ENCODE measurements at regions not wholly inside any gene's neighbourhood (a gene's known extent, or its start where the extent isn't known, plus 50 kb on each side); places are given as distances from the start of the nearest gene placed in this dataset.

DNA sequence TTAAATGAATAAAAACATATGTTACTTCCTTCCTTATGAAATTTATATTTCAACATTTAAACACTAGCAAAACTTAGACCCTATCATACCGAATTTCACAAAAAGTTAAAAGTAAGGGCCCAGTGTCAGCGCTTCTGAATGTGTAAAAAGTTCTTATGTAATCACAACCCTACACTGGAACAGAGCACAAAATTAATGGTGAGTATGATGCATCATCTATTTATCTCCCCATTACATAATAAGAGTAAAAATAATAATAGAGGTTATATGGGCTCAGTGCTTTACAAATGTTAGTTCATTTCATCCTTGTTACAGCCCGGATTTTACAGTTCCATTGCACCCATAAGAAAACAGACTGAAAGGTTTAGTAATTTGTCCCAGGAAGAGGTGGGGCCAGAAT is 144.9 kb upstream of the POU3F3 start:
- Histone ChIP-seq H3K9ac (ENCODE audit: low read depth, low read length) (no peak overlapping the region), H3K4me3 (ENCODE audit: low read depth, low read length) (no peak overlapping the region), H3K27me3 (ENCODE audit: control insufficient read depth, insufficient read depth, low read length) (no peaks in the 10 kb centered on the region), H3K27ac (ENCODE audit: low read depth, low read length) (no peak overlapping the region), H3K9me3 (ENCODE audit: control insufficient read depth, insufficient read depth, low read length) (no peaks in the 10 kb centered on the region), H3K36me3 (ENCODE audit: control insufficient read depth, insufficient read depth, low read length) (no peaks in the 10 kb centered on the region), H3K4me1 (ENCODE audit: control insufficient read depth, insufficient read depth, low read length) (peaks cover 10% of the 10 kb centered on the region)

DNA sequence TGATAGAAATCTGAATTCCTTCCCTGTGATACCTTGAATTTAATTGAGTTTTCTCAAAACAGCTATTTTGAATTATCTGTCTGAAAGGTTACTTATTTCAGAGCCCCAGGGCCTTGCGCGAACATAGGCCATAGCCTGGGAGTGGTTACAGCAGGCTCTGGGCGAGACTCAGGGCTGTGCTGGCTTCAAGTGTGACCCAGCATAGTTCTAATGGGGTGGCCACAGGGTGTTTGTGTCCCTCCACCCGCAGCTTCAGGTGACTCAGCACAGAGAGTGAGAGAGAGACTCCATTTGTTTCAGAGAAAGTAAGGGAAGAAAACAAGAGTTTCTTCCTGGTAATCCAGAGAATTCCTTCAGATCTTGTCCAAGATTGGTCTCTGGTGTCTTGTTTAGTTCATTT is 137.9 kb upstream of the POU3F3 start:
- Histone ChIP-seq H3K9ac (ENCODE audit: low read depth, low read length) (no peak overlapping the region), H3K4me3 (ENCODE audit: low read depth, low read length) (no peak overlapping the region), H3K4me1 (ENCODE audit: control insufficient read depth, insufficient read depth, low read length) (no peaks in the 10 kb centered on the region), H3K27me3 (ENCODE audit: control insufficient read depth, insufficient read depth, low read length) (no peaks in the 10 kb centered on the region), H3K27ac (ENCODE audit: low read depth, low read length) (no peak overlapping the region), H3K9me3 (ENCODE audit: control insufficient read depth, insufficient read depth, low read length) (no peaks in the 10 kb centered on the region), H3K36me3 (ENCODE audit: control insufficient read depth, insufficient read depth, low read length) (no peaks in the 10 kb centered on the region)

DNA sequence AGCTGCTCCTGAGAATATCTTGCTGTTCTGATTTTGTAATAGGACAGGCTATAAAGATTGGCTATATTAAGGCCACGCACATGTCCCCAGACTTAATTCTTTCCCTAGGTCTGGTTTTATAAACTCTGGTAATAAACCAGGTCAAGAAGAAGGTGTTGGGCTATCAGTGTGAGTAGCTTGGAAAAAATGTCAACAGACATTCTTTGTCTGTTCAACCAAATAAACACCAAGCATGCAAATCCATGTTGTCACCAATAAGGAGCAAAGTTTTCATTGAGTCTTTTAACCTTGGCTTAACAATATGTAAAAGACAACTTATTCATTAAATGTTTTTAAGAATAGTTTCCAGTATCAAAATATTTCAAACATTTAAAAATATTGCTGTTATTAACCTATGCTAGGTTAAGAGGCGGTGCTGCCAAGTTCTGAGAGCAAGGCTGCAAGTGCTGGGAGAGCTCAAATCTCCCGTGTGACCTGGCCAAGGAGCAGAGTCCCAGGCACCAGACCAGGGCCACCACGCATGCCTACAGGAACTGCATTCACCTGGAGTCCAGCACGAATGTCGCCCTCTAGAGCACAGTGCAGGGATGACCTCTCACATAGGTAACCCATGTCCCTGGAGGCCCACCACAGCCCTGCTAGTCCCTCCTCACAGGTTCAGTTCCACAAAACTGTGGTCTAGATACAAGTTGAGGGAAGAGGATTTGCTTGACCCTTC is 120.5 kb upstream of the POU3F3 start:
- no peaks in the 10 kb centered on the region for H3K4me1 ChIP-seq (ENCODE audit: control insufficient read depth, insufficient read depth, low read length)
- H3K27me3 ChIP-seq (ENCODE audit: control insufficient read depth, insufficient read depth, low read length) = no peaks in the 10 kb centered on the region
- no peak overlapping the region for H3K27ac ChIP-seq (ENCODE audit: low read depth, low read length)
- no peaks in the 10 kb centered on the region for H3K36me3 ChIP-seq (ENCODE audit: control insufficient read depth, insufficient read depth, low read length)
- no peak overlapping the region for H3K9ac ChIP-seq (ENCODE audit: low read depth, low read length)
- H3K9me3 ChIP-seq (ENCODE audit: control insufficient read depth, insufficient read depth, low read length) = 0 out of 2 replicates have a peak, but pooled peaks cover 3% of the 10 kb centered on the region
- H3K4me3 ChIP-seq (ENCODE audit: low read depth, low read length) = no peak overlapping the region

DNA sequence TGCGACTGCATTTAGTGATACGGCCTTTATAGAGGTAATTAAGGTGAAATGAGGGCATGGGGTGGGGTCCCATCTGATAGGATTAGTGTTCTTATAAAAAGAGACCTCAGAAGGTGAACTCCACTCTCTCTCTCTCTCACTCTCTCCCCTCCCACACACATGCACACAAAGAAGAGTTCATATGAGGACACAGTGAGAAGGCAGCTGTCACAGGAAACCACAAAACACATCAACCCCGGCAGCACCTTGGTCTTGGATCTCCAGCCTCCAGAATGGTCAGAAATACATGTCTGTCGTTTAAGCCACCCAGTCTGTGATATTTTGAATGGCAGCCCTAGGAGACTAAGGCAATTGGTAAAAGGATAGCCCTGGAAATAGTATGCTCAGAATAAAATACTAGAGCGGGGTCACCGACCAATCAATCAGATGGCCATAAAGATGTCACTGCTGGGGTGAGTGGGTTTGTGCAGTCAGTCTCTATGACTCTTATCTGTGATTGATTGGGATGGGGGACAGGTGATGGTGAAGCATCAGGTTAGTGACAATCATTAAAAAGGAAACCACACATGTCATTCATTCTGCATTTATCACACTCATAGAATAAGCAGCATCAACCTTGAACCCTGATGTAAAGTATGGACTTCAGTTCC is 118.9 kb upstream of the POU3F3 start:
- Histone ChIP-seq H3K4me3 (ENCODE audit: low read depth, low read length) (no peak overlapping the region), H3K27me3 (ENCODE audit: control insufficient read depth, insufficient read depth, low read length) (no peaks in the 10 kb centered on the region), H3K36me3 (ENCODE audit: control insufficient read depth, insufficient read depth, low read length) (no peaks in the 10 kb centered on the region), H3K27ac (ENCODE audit: low read depth, low read length) (no peak overlapping the region), H3K4me1 (ENCODE audit: control insufficient read depth, insufficient read depth, low read length) (no peaks in the 10 kb centered on the region), H3K9ac (ENCODE audit: low read depth, low read length) (no peak overlapping the region), H3K9me3 (ENCODE audit: control insufficient read depth, insufficient read depth, low read length) (0 out of 2 replicates have a peak, but pooled peaks cover 3% of the 10 kb centered on the region)

DNA sequence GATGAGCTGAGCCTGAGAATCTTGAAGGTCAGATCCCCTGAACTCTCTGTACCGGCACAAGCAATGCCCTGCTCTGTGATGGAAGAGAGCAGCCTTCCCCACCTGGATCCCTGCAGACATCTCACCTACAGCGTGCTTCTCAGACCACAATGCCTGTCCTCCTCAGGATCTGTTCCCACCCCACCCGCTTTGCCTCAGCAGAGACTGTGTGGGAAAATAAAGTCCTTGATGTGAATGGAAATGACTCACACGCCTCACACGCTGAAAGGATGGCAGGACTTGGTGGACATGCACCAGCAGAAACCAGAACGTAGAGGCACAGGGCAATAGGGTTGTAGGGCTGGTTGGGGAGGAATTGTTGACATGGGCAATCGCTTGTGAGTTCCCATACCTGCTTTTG is 117.9 kb upstream of the POU3F3 start:
- Histone ChIP-seq H3K36me3 (ENCODE audit: control insufficient read depth, insufficient read depth, low read length) (no peaks in the 10 kb centered on the region), H3K4me3 (ENCODE audit: low read depth, low read length) (no peak overlapping the region), H3K27me3 (ENCODE audit: control insufficient read depth, insufficient read depth, low read length) (no peaks in the 10 kb centered on the region), H3K9ac (ENCODE audit: low read depth, low read length) (no peak overlapping the region), H3K4me1 (ENCODE audit: control insufficient read depth, insufficient read depth, low read length) (no peaks in the 10 kb centered on the region), H3K27ac (ENCODE audit: low read depth, low read length) (no peak overlapping the region), H3K9me3 (ENCODE audit: control insufficient read depth, insufficient read depth, low read length) (no peaks in the 10 kb centered on the region)

DNA sequence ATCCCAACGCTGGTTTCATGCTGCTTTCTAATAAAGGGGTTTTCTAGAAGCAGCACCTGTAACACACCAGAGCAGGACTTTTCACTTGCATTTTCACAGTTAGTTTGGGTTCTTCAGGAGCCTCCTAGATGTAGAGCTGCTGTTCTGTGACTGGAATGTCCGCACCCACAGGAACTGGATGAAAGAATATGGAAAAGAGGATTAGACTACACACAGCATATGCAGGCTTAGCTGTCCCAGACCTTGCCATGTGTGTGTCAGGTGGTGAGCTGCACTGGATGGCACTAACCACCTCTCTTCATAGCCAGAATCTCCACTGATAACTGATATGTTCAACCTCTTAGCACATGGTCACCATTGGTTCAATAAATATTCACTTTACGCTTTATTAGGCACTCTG is 112.1 kb upstream of the POU3F3 start:
- H3K4me1 ChIP-seq (ENCODE audit: control insufficient read depth, insufficient read depth, low read length) = no peaks in the 10 kb centered on the region; the same call in 1 of the 2 replicates
- H3K27me3 ChIP-seq (ENCODE audit: control insufficient read depth, insufficient read depth, low read length) = no peaks in the 10 kb centered on the region
- no peaks in the 10 kb centered on the region for H3K36me3 ChIP-seq (ENCODE audit: control insufficient read depth, insufficient read depth, low read length)
- H3K9ac ChIP-seq (ENCODE audit: low read depth, low read length) = no peak overlapping the region
- H3K27ac ChIP-seq (ENCODE audit: low read depth, low read length) = no peak overlapping the region
- no peaks in the 10 kb centered on the region for H3K9me3 ChIP-seq (ENCODE audit: control insufficient read depth, insufficient read depth, low read length)
- H3K4me3 ChIP-seq (ENCODE audit: low read depth, low read length) = no peak overlapping the region

DNA sequence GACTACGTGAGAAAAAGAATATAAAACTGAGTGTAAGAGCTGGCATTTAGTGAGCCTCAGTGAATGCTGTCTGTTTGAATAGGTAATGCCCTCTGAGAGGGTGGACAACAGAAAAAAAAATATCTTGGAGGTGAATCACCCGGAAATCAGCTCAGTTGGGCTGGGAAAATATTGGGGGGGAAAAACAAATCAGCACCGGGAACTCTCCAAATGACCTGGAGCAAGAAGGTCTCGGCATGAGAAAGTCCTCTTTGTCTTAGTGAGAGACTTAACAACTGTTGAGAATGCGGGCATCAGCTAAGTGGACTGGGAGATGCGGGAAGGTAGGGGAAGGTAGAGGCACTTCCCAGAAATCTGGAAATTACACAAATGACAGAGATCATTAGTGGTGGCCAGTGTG is 109.4 kb upstream of the POU3F3 start:
- peaks cover 8% of the 10 kb centered on the region for H3K4me1 ChIP-seq (ENCODE audit: control insufficient read depth, insufficient read depth, low read length)
- H3K27ac ChIP-seq (ENCODE audit: low read depth, low read length) = no peak overlapping the region
- no peaks in the 10 kb centered on the region for H3K9me3 ChIP-seq (ENCODE audit: control insufficient read depth, insufficient read depth, low read length)
- H3K9ac ChIP-seq (ENCODE audit: low read depth, low read length) = no peak overlapping the region
- H3K4me3 ChIP-seq (ENCODE audit: low read depth, low read length) = no peak overlapping the region
- no peaks in the 10 kb centered on the region for H3K27me3 ChIP-seq (ENCODE audit: control insufficient read depth, insufficient read depth, low read length)
- no peaks in the 10 kb centered on the region for H3K36me3 ChIP-seq (ENCODE audit: control insufficient read depth, insufficient read depth, low read length)

DNA sequence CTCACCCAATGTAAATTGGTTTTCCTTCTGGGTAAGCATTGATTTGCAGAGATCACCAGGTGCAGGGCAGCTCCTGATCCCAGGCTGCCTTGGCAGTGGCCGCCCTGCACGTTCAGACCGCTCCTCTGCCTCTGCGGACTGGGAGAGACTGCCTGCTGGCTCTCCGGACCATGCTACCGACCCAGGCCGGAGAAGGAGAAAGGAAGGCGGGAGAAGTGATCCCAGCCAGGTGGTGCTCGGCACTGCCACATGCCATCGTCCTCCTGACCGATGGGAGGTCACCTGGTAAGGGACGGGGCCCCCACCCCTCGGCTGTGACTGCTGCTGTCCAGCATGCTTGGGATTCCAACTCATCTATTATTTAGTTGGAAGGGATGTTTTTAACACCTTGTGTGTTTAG is 108.1 kb upstream of the POU3F3 start:
- no peaks in the 10 kb centered on the region for H3K9me3 ChIP-seq (ENCODE audit: control insufficient read depth, insufficient read depth, low read length)

DNA sequence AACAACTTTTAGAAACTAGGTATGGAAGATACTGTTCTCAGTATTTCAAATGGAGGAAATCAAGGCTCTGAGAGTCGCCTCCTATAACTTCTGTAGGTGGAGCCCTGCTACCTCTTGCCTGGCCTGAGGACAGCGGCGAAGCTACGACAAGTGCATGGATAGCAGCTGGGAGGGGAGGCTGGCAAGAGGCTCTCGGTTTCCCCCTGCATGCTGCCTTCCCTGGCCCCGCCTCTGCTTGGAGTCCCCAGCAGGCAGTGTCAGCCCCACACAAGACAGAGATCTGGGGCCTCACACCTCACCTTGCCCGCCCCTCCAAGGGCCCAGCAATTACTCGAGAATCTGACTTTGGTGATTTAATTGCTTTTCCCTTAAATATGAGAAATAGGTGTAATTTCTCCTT is 107.6 kb upstream of the POU3F3 start:
- H3K36me3 ChIP-seq (ENCODE audit: control insufficient read depth, insufficient read depth, low read length) = no peaks in the 10 kb centered on the region
- H3K27ac ChIP-seq (ENCODE audit: low read depth, low read length) = no peak overlapping the region
- no peaks in the 10 kb centered on the region for H3K9me3 ChIP-seq (ENCODE audit: control insufficient read depth, insufficient read depth, low read length)
- H3K27me3 ChIP-seq (ENCODE audit: control insufficient read depth, insufficient read depth, low read length) = no peaks in the 10 kb centered on the region
- H3K4me3 ChIP-seq (ENCODE audit: low read depth, low read length) = no peak overlapping the region
- H3K9ac ChIP-seq (ENCODE audit: low read depth, low read length) = no peak overlapping the region
- peaks cover 10% of the 10 kb centered on the region for H3K4me1 ChIP-seq (ENCODE audit: control insufficient read depth, insufficient read depth, low read length)

More for the DNA sequence above, 108.1 kb upstream of the POU3F3 start:
- no peak overlapping the region for H3K9ac ChIP-seq (ENCODE audit: low read depth, low read length)
- no peak overlapping the region for H3K4me3 ChIP-seq (ENCODE audit: low read depth, low read length)
- H3K27ac ChIP-seq (ENCODE audit: low read depth, low read length) = no peak overlapping the region
- H3K27me3 ChIP-seq (ENCODE audit: control insufficient read depth, insufficient read depth, low read length) = no peaks in the 10 kb centered on the region
- H3K4me1 ChIP-seq (ENCODE audit: control insufficient read depth, insufficient read depth, low read length) = peaks cover 10% of the 10 kb centered on the region
- H3K36me3 ChIP-seq (ENCODE audit: control insufficient read depth, insufficient read depth, low read length) = no peaks in the 10 kb centered on the region

DNA sequence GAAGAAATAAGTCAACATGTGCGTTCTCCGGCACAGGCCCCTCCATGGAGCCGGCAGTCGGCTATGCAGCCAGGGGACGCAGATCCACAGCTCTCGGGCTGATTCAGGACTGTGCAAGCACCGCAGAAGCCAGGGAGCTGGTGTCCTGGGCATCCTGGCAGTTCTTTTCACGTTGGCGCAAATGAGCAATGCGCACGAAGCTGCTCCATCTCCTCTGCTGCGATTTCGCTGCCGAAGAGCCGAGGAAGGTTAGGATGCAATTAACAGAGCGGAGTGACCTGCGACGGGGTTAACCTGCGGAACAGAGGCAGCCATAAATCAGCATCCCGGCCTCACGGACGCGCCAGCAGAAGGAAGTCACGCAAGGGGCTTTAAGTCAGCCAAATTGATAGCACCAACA is 107.1 kb upstream of the POU3F3 start:
- no peaks in the 10 kb centered on the region for H3K36me3 ChIP-seq (ENCODE audit: control insufficient read depth, insufficient read depth, low read length)

DNA sequence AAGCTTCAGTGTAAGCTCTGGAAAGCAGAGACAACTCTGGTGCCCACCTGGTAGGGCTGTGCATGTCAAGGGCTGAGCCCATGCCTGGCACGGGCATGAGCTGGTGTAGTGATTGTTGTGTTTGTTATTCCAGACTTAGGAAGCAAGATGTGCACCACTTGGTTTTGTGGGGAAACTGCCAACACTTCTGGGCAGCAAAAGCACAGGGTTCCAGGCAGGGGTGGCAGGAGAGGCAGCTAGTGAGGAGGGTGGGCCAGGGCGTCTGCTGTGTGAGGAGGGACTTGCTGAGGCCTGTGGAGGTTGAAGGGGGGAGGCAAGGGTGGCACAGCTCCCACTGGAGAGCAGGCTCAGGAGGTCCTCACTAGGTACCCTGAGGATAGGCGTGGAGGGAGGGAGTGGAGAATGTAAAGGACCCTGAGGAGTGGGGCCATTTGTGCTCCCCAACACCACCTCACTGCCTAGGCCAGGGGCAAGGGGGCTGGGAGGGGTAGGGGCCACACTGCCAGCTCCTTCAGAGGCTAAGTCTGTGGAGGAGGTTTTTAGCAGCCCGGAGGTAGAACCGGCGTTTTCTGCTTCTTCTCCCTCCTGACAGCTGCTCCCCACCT is 104.0 kb upstream of the POU3F3 start:
- H3K27ac ChIP-seq (ENCODE audit: low read depth, low read length) = no peak overlapping the region
- peaks cover 10% of the 10 kb centered on the region for H3K4me1 ChIP-seq (ENCODE audit: control insufficient read depth, insufficient read depth, low read length)
- H3K9me3 ChIP-seq (ENCODE audit: control insufficient read depth, insufficient read depth, low read length) = no peaks in the 10 kb centered on the region
- no peaks in the 10 kb centered on the region for H3K36me3 ChIP-seq (ENCODE audit: control insufficient read depth, insufficient read depth, low read length)
- no peaks in the 10 kb centered on the region for H3K27me3 ChIP-seq (ENCODE audit: control insufficient read depth, insufficient read depth, low read length)
- no peak overlapping the region for H3K9ac ChIP-seq (ENCODE audit: low read depth, low read length)
- no peak overlapping the region for H3K4me3 ChIP-seq (ENCODE audit: low read depth, low read length)

More for the DNA sequence above, 107.1 kb upstream of the POU3F3 start:
- H3K9ac ChIP-seq (ENCODE audit: low read depth, low read length) = no peak overlapping the region
- no peaks in the 10 kb centered on the region for H3K9me3 ChIP-seq (ENCODE audit: control insufficient read depth, insufficient read depth, low read length)
- H3K27ac ChIP-seq (ENCODE audit: low read depth, low read length) = no peak overlapping the region
- H3K4me3 ChIP-seq (ENCODE audit: low read depth, low read length) = no peak overlapping the region
- no peaks in the 10 kb centered on the region for H3K27me3 ChIP-seq (ENCODE audit: control insufficient read depth, insufficient read depth, low read length)
- H3K4me1 ChIP-seq (ENCODE audit: control insufficient read depth, insufficient read depth, low read length) = peaks cover 10% of the 10 kb centered on the region
